K562 (cell line): ENCODE measurements at regions not wholly inside any gene's neighbourhood (a gene's known extent, or its start where the extent isn't known, plus 50 kb on each side); places are given as distances from the start of the nearest gene placed in this dataset.
"Not testable (repeated sequence)": the region's sequence is repeated elsewhere in the genome, so short reads cannot be mapped to it uniquely, and the experiment has no call there.

ENCODE experiments used
- ATAC-seq: fragments of 200-7000 bp; cut with Tn5 transposase; 3 replicates; pipeline ENCODE4 v1.9.1; 2020; ENCODE audit warnings: moderate library complexity
- BruUV-seq: library from RNA; stranded (reverse); fragments of 400-500 nt; replicated peaks from 2 replicates; lab custom pipeline; 2021; lab: Mats Ljungman, UMichigan
- CTCF ChIA-PET: fragments of 300-600 bp; formaldehyde crosslinking; extraction: SDS; loops from one replicate; lab custom pipeline; 2021; ENCODE audit warnings: low intra/inter-chr PET ratio; lab: Yijun Ruan, JAX
- POLR2A ChIA-PET: fragments of 300-600, 350-650 bp; sonication (Branson Sonifier 250); formaldehyde crosslinking; extraction: SDS; loops from one replicate; lab custom pipeline; 2021; ENCODE audit warnings: antibody characterized with exemption, inconsistent platforms; lab: Yijun Ruan, JAX
- DNase-seq, 4 experiments: peaks; one replicate each; pipeline versions ENCODE4 v3.0.0 to v3.0.0-alpha.2; 2011 to 2018; ENCODE audit warnings: low spot score in 3 of 4, mixed read lengths in 3 of 4; ENCODE audit errors: extremely low read depth in 1 of 4
- FAIRE-seq: peaks from 2 replicates; lab custom pipeline; 2011; peaks lifted over from hg19 to GRCh38; lab: Jason Lieb, UNC
- H2AFZ ChIP-seq: 2 replicates; pipeline ENCODE4 v1.6.0; 2011; ENCODE audit warnings: low read depth, low read length, control low read depth, inconsistent platforms
- H3K27ac ChIP-seq: fragments of 200-600 bp; 3 replicates; pipeline ENCODE4 v1.8.0; 2011; ENCODE audit warnings: low read depth, mild to moderate bottlenecking, control low read depth, inconsistent platforms, low read length, moderate library complexity, mixed read lengths; ENCODE audit errors: extremely low read depth
- H3K27me3 ChIP-seq, 2 experiments: fragments of 300-600 bp in 1 of 2; 2 replicates in 1 of 2; 3 replicates in 1 of 2; pipeline versions ENCODE4 v1.6.0 to v1.8.0; 2011; ENCODE audit warnings: inconsistent platforms in 2 of 2, low read length in 2 of 2, mild to moderate bottlenecking in 1 of 2, mixed read lengths in 1 of 2, moderate library complexity in 1 of 2; ENCODE audit not compliant: control insufficient read depth in 2 of 2, insufficient read depth in 2 of 2
- H3K36me3 ChIP-seq: fragments of 300-600 bp; 3 replicates; pipeline ENCODE4 v1.8.0; 2011; ENCODE audit warnings: mild to moderate bottlenecking, low read length, inconsistent platforms; ENCODE audit not compliant: control insufficient read depth, insufficient read depth
- H3K4me1 ChIP-seq, 2 experiments: fragments of 200-600 bp in 1 of 2; replicated peaks in 1 of 2; 2 replicates in 1 of 2; 3 replicates in 1 of 2; pipeline versions ENCODE4 v1.5.1 to v1.8.0; 2011; ENCODE audit warnings: inconsistent platforms in 2 of 2, low read length in 2 of 2, mild to moderate bottlenecking in 1 of 2, mixed read lengths in 1 of 2, moderate library complexity in 1 of 2; ENCODE audit not compliant: control insufficient read depth in 2 of 2, insufficient read depth in 2 of 2
- H3K4me2 ChIP-seq: 2 replicates; pipeline ENCODE4 v1.6.1; 2011; ENCODE audit warnings: low read length, control low read depth, inconsistent platforms, mixed read lengths; ENCODE audit not compliant: insufficient read depth
- H3K4me3 ChIP-seq: fragments of 200-600 bp; sonication (generic), shearing (Covaris generic); 2 replicates; pipeline ENCODE4 v1.5.1; 2016; ENCODE audit warnings: control low read depth, inconsistent platforms
- H3K79me2 ChIP-seq: fragments of 200-600 bp; 3 replicates; pipeline ENCODE4 v1.8.0; 2011; ENCODE audit warnings: low read length, inconsistent platforms; ENCODE audit not compliant: control insufficient read depth, insufficient read depth
- H3K9ac ChIP-seq, 2 experiments: 2 replicates each; pipeline versions ENCODE4 v1.6.0 to v1.6.1; 2011; ENCODE audit warnings: low read depth in 2 of 2, low read length in 2 of 2, control low read depth in 1 of 2, inconsistent platforms in 1 of 2, mild to moderate bottlenecking in 1 of 2, mixed read lengths in 1 of 2; ENCODE audit not compliant: insufficient read depth in 1 of 2
- H3K9me1 ChIP-seq: one replicate; pipeline ENCODE4 v1.6.0; 2011; ENCODE audit warnings: inconsistent platforms, mild to moderate bottlenecking, low read length, moderate library complexity; ENCODE audit not compliant: control insufficient read depth, insufficient read depth
- H3K9me3 ChIP-seq: replicated peaks from 2 replicates; pipeline ENCODE4 v1.5.1; 2011; ENCODE audit warnings: low read depth, low read length, inconsistent platforms; ENCODE audit not compliant: control insufficient read depth, insufficient read depth
- H4K20me1 ChIP-seq: replicated peaks from 2 replicates; pipeline ENCODE4 v1.6.1; 2011; ENCODE audit warnings: low read length, inconsistent platforms, mixed read lengths; ENCODE audit not compliant: control insufficient read depth, insufficient read depth
- HLTF ChIP-seq: fragments of 450-650 bp; IDR thresholded peaks from 2 replicates; pipeline ENCODE4 v1.6.1; 2016
- WGBS: fragments of 100-300 bp; shearing (Covaris generic); methylation state at CpG from one replicate; pipeline ENCODE4 v1.1.6; 2016; ENCODE audit warnings: low coverage, mixed read lengths; ENCODE audit not compliant: insufficient coverage; ENCODE audit errors: missing lambda C conversion rate; 5-methylcytosine and 5-hydroxymethylcytosine counted together
- in situ Hi-C: fragments of 300-500 bp; cut with MboI; formaldehyde crosslinking; loops from 4 replicates; pipeline ENCODE4 v1.15.0; 2018; ENCODE audit warnings: inconsistent platforms, mixed read lengths
- intact Hi-C: fragments of 100-400 bp; cut with micrococcal nuclease; formaldehyde crosslinking; loops from 2 replicates; pipeline ENCODE4 v1.14.2; 2022
- TF ChIP-seq, protein P1 (sequence below): fragments of 250-450 bp; sonication (Bioruptor Pico); IDR thresholded peaks from 2 replicates; pipeline ENCODE4 v1.5.0; 2021; ENCODE audit warnings: mild to moderate bottlenecking, moderate library complexity
- TF ChIP-seq, protein P2 (sequence below): sonication (generic); formaldehyde crosslinking; IDR thresholded peaks from 2 replicates; pipeline ENCODE4 v1.8.0; 2022; ENCODE audit warnings: mild to moderate bottlenecking, missing genetic modification reagents
- TF ChIP-seq, protein P3 (sequence below): fragments of 450-650 bp; IDR thresholded peaks from one replicate; pipeline ENCODE4 v1.6.1; 2018; ENCODE audit warnings: mild to moderate bottlenecking, moderate library complexity; ENCODE audit not compliant: partially characterized antibody
- TF ChIP-seq, protein P4 (sequence below): fragments of 250-450 bp; sonication (Bioruptor Pico); IDR thresholded peaks from 2 replicates; pipeline ENCODE4 v1.5.0; 2021
- TF ChIP-seq, protein P5 (sequence below): sonication (generic); formaldehyde crosslinking; IDR thresholded peaks from 2 replicates; pipeline ENCODE4 v1.8.0; 2022; ENCODE audit warnings: missing genetic modification reagents, mild to moderate bottlenecking, borderline replicate concordance

DNA sequence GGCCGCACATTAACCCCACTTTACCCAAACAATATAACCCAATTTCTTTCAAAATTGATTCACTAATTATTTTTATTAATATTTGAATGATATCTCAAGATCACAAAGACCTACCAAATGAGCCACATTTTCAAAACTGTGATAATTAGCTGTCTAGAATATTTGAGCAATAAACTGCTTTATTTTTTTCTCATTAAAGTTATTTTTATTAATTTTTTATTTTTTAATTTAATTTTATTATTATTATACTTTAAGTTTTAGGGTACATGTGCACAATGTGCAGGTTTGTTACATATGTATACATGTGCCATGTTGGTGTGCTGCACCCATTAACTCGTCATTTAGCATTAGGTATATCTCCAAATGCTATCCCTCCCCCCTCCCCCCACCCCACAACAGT, 489.8 kb upstream of the TECRL start:
- CTCF ChIA-PET, H3K9ac ChIP-seq, H3K27ac ChIP-seq, H3K4me2 ChIP-seq, POLR2A ChIA-PET, H3K4me1 ChIP-seq, H3K36me3 ChIP-seq, H3K79me2 ChIP-seq, in situ Hi-C loops, H3K4me3 ChIP-seq, intact Hi-C loops, H2AFZ ChIP-seq, H3K9me1 ChIP-seq, DNase-seq, ATAC-seq, H3K27me3 ChIP-seq, H3K9me3 ChIP-seq, FAIRE-seq, BruUV-seq, H4K20me1 ChIP-seq: not testable (repeated sequence)
- 0% methylated on average over 1 of the region's 2 CpGs for WGBS

DNA sequence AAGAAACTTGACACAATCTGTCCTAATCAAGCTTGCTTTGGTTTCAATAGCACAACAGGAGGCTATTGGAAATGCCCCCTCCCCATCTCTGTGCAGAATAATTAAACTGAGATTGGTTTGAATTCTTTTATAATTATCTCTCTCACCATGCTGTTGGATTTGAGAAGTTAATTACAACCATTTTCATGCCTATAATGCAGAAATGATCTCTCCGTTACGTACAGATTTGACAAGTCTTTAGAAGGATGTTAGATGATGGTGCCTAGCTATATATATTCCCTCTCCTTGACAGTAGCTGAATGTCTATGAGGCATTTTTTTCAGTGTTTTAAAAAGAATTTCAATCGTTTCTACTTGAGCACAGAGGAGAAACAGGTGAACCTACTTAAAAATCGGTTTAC, 488.4 kb upstream of the TECRL start:
- intact Hi-C loops, result no loop called here
- Histone ChIP-seq H4K20me1 (no peaks in the 10 kb centered on the region), H3K27me3 (no peaks in the 10 kb centered on the region), H2AFZ (no peak overlapping the region), H3K27ac (no peak overlapping the region), H3K36me3 (no peaks in the 10 kb centered on the region), H3K79me2 (no peaks in the 10 kb centered on the region), H3K9ac (no peak overlapping the region), H3K4me2 (no peak overlapping the region), H3K4me3 (no peak overlapping the region), H3K4me1 (no peaks in the 10 kb centered on the region), H3K9me1 (no peaks in the 10 kb centered on the region), H3K9me3 (no peaks in the 10 kb centered on the region)
- no TSS peak for BruUV-seq
- FAIRE-seq, result no peak
- DNase-seq, result no peak
- ATAC-seq, result no peak
- POLR2A ChIA-PET, result no interaction called here
- in situ Hi-C loops, result no loop called here
- WGBS, result 0% methylated on average over 4 of the region's 4 CpGs
- CTCF ChIA-PET, result no interaction called here
- TF ChIP-seq, protein P1, sequence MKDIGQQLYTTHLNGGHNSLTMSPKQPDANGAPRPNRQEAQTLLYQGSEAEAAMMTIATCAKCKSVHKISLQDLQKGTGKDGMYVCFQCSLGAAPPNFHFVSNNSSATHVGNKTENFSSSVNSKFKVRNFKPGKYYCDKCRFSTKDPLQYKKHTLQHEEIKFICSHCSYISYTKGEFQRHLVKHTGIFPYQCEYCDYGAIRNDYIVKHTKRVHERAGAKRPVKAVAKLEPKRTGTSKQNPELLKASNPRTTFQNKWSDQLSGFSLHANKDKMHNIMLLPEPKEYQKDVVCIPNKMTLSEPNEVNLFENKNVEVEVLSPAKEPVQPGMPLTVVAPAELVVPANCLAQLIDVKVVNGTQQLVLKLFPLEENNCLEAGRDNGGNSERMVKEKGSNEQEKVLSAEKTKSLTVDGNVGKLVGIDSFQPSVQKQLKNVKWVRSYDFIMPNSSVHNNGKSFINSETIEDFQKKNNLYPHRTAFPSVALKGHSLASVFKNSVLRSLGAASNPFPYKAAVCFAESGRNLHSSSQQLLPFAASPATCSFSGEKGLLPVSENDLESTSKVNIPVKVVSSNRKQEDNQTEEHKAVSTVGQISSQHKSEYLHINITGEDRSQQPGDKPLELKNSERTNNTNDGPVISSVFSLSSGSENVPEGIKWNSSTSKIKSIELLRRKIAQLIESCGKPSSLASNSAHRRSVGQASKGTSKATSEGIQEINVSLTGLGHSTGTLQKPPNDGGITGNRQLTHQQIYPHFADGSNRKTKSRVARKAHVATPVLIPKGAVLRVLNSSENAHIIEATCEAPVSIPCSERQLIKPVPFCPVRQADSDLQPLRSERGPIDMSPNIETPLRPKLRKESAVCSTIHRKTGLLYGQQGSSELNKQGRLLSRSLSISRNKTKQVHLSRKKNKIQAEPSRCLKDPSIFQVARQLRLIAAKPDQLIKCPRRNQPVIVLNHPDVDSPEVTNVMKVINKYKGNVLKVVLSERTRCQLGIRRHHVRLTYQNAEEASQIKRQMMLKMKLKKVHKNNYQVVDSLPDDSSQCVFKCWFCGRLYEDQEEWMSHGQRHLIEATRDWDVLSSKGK, result no peak
- TF ChIP-seq, protein P2, sequence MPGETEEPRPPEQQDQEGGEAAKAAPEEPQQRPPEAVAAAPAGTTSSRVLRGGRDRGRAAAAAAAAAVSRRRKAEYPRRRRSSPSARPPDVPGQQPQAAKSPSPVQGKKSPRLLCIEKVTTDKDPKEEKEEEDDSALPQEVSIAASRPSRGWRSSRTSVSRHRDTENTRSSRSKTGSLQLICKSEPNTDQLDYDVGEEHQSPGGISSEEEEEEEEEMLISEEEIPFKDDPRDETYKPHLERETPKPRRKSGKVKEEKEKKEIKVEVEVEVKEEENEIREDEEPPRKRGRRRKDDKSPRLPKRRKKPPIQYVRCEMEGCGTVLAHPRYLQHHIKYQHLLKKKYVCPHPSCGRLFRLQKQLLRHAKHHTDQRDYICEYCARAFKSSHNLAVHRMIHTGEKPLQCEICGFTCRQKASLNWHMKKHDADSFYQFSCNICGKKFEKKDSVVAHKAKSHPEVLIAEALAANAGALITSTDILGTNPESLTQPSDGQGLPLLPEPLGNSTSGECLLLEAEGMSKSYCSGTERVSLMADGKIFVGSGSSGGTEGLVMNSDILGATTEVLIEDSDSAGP (CRISPR knock-in tag), result no peak
- TF ChIP-seq, protein P3, sequence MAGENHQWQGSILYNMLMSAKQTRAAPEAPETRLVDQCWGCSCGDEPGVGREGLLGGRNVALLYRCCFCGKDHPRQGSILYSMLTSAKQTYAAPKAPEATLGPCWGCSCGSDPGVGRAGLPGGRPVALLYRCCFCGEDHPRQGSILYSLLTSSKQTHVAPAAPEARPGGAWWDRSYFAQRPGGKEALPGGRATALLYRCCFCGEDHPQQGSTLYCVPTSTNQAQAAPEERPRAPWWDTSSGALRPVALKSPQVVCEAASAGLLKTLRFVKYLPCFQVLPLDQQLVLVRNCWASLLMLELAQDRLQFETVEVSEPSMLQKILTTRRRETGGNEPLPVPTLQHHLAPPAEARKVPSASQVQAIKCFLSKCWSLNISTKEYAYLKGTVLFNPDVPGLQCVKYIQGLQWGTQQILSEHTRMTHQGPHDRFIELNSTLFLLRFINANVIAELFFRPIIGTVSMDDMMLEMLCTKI, result no peak
- TF ChIP-seq, protein P4, sequence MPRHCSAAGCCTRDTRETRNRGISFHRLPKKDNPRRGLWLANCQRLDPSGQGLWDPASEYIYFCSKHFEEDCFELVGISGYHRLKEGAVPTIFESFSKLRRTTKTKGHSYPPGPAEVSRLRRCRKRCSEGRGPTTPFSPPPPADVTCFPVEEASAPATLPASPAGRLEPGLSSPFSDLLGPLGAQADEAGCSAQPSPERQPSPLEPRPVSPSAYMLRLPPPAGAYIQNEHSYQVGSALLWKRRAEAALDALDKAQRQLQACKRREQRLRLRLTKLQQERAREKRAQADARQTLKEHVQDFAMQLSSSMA (CRISPR knock-in tag), result no peak
- TF ChIP-seq, protein P5, sequence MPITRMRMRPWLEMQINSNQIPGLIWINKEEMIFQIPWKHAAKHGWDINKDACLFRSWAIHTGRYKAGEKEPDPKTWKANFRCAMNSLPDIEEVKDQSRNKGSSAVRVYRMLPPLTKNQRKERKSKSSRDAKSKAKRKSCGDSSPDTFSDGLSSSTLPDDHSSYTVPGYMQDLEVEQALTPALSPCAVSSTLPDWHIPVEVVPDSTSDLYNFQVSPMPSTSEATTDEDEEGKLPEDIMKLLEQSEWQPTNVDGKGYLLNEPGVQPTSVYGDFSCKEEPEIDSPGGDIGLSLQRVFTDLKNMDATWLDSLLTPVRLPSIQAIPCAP, result no peak
- no peak for TF ChIP-seq HLTF
